GM12864 (cell line): ENCODE measurements at regions not wholly inside any gene's neighbourhood (a gene's known extent, or its start where the extent isn't known, plus 50 kb on each side); places are given as distances from the start of the nearest gene placed in this dataset.

Source experiments
- DNase-seq: peaks from one replicate; pipeline ENCODE4 v3.0.0-alpha.2; 2011; ENCODE audit warnings: low read depth
- H3K4me3 ChIP-seq: 2 replicates; pipeline ENCODE4 v1.5.1; 2011; ENCODE audit warnings: mild to moderate bottlenecking, low read depth, low read length, control low read depth
- TF ChIP-seq, protein P1 (sequence below): IDR thresholded peaks from 2 replicates; pipeline ENCODE4 v1.5.1; 2011; ENCODE audit warnings: low read depth, mild to moderate bottlenecking, moderate library complexity, low read length, control low read depth, inconsistent platforms; ENCODE audit errors: missing control alignments

DNA sequence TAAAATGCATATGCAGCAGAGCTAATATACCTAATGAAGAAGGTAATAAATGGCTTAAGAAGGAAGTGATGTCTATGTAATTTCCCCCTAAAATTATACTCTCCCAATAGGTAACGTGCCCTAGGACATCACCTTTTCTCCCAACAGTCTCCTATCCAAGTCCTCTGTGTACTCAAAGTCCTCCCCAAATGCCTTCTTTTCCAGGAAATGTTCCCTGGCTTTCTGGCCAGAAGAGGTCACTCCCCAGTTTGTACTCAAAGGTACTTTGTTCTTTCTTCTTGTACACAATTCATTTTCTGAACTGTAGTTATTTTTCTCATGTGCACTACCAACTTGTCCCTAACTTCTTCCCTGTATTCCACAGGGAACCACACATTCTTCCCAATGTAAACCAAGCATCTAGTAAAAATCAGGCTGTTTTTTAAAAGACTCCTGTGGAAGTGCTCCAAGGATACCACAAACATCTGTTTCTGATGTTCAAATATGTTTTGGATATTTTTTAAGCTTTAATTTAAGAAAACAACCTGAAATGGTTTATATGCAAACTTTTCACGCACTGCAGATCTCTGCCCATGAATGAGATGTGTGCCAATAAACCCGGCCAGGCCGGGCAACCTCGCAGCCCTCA is 262.3 kb upstream of the KLF14 start:
- H3K4me3 ChIP-seq = no peak overlapping the region
- no peak for DNase-seq

DNA sequence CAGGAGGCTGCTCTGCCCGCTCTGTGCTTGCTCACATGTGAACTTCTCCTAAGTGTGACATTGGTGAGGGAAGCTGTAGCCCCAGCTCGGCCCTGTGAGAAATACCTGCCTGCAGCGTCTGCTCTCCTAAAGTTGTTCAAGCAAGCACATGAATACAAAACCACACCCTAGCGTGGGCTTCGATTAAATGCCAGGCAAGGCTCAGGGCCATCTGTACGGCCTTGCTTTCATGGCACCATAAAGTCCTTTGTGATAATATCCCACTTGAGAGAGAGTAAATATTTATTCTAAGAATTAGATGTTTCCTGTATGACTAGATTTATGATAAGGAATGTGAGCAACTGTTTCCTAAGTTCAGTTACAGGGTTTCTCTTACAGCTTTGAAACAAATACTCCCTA is 262.8 kb upstream of the KLF14 start:
- DNase-seq = no peak
- no peak overlapping the region for H3K4me3 ChIP-seq
- TF ChIP-seq, protein P1, sequence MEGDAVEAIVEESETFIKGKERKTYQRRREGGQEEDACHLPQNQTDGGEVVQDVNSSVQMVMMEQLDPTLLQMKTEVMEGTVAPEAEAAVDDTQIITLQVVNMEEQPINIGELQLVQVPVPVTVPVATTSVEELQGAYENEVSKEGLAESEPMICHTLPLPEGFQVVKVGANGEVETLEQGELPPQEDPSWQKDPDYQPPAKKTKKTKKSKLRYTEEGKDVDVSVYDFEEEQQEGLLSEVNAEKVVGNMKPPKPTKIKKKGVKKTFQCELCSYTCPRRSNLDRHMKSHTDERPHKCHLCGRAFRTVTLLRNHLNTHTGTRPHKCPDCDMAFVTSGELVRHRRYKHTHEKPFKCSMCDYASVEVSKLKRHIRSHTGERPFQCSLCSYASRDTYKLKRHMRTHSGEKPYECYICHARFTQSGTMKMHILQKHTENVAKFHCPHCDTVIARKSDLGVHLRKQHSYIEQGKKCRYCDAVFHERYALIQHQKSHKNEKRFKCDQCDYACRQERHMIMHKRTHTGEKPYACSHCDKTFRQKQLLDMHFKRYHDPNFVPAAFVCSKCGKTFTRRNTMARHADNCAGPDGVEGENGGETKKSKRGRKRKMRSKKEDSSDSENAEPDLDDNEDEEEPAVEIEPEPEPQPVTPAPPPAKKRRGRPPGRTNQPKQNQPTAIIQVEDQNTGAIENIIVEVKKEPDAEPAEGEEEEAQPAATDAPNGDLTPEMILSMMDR = no peak

More for the DNA sequence above, 262.3 kb upstream of the KLF14 start:
- TF ChIP-seq, protein P1 = no peak

DNA sequence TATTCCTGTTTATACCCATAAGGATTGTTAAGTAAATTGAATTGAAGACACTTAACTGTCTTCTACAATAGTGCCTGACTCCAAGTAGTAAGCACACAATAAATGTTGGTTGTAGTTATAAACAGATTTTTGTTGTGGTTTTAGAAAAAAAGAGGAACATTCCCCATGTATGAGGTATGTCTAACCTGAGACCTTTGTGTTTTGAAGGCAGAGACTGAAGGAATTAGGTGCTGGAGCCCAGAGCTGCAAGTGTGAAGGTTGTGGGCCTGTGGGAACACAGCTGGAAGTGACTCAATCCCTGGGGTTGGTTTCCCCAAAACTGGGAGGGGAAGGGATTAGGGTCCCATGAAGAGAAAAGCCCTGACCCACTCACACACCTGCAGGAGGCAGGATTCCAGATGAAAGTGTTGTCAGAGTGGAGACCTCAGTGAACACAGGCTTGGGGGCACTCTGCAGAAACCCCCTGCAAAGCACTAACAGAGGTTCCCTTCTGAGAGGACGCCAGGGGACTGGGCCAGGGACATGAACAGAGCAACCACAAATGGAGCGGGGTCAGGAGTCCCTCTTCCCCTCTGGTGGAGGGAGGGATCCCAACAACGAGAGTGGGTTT is 265.1 kb upstream of the KLF14 start:
- TF ChIP-seq, protein P1 = no peak
- H3K4me3 ChIP-seq = no peak overlapping the region
- DNase-seq = no peak

DNA sequence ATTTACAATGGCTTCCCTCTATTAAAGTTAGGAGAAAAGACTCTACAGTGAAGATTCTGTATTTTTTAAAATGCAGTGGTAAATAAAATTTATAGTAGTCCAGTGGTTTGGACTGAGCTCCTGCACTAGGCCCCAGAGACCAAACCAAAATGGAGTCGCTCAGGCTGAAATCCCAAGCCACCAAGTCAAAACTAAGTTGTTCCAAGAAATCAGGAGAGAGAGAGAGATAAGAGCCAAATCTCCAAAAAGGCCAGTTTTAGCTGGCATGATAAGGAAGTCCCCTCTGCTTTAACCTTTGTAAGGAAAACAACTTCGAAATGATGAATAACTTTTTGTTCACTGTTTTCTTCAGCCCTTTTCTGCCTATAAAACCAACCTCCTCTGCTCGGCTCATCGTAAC is 265.9 kb upstream of the KLF14 start:
- no peak for DNase-seq
- TF ChIP-seq, protein P1 = no peak

DNA sequence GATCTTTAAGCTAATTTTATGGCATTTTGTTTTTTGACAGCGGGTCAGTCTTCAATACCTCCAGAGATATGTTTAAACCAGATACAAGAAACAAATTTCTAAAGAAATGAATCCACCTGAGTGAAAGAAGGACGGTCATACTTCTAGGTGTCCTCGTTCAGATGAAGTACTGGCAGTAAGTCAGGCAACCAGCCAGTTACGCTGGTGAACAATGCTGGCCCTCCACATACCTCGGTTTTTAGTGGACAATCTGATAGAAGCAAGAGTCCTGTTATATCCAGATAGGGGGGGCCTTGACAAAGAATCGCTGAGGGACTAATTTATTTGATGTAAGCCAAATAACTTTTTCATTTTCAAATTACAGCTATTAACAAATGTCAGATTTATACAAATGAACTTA is 266.4 kb upstream of the KLF14 start:
- no peak overlapping the region for H3K4me3 ChIP-seq
- DNase-seq = no peak
- TF ChIP-seq, protein P1 = no peak

More for the DNA sequence above, 265.9 kb upstream of the KLF14 start:
- no peak overlapping the region for H3K4me3 ChIP-seq

DNA sequence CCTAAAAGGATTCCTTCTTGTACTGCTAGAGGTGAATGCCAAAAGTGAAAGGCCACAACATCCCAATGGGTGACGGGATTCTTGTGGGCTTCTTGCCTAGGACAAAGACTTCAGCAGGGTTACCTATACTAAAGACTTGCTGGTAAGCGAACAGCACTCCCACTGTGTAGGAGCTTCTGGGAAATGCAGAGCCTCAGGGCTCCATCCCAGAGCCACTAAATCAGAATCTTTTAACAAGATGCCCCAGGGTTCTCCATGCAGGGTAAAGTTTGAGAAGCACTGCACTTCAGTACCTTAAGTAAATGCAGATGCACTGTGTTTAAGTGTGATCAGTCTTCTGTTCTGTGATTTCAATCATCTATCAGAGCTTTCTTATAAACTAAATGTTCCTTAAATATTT is 266.9 kb upstream of the KLF14 start:
- TF ChIP-seq, protein P1 = no peak
- no peak overlapping the region for H3K4me3 ChIP-seq
- DNase-seq = no peak

DNA sequence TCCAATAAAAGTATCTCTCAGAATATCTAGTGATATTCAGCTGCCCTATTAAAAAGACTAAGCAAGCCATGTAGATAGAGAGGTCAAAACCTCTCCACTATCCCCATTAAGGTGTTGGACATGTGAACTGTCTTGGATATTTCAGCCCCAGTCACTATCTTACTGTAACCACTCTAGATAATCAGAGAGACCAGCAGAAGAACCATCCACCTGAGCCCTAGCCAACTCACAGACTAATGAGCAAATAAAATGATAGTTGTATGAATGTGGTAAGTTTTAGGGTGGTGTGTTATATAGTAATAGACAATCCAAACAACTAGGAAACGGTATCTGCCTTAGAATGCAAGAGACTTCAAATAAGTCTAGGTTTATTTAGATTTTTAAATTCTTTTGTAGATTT is 268.6 kb upstream of the KLF14 start:
- TF ChIP-seq, protein P1 = no peak
- no peak for DNase-seq
- H3K4me3 ChIP-seq = no peak overlapping the region
